ENCODE measurements at regions not wholly inside any gene's neighbourhood (a gene's known extent, or its start where the extent isn't known, plus 50 kb on each side); places are given as distances from the start of the nearest gene placed in this dataset.

DNA sequence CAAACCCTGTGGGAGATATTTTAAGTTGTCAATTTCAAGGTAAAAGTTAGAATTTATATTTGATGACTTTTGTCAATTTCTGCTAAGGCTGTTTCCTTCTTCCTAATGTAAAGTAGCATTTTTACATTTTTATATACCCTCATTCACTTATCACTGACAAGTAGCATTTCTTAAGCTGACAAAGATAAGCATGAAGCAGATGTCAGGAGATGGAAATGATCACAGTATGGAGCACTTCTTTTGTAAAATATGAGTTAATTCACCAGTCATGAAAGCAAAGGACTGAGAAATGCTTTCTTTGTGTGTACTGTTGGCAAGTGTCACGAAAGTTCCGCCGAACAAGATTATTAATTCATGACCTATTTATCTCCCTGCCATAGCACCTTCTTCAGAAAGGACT is 503.9 kb downstream of the DNAJB9 start:
- WGBS (ENCODE audit: insufficient coverage, insufficient replicate concordance, low lambda C conversion rate, missing lambda C conversion rate) = 61% methylated on average over 3 of the region's 3 CpGs
- Histone ChIP-seq H3K79me2 (ENCODE audit: control insufficient read depth, insufficient read depth, low read length) (no peaks in the 10 kb centered on the region), H4K20me1 (ENCODE audit: control insufficient read depth, insufficient read depth) (no peaks in the 10 kb centered on the region), H2AFZ (ENCODE audit: control insufficient read depth, low read depth, low read length) (no peak overlapping the region), H3K4me2 (ENCODE audit: control insufficient read depth, insufficient read depth) (no peak overlapping the region), H3K4me3 (no peak overlapping the region), H3K27ac (ENCODE audit: control insufficient read depth, insufficient read depth) (no peak overlapping the region), H3K9me3 (replicated peaks; ENCODE audit: control insufficient read depth, insufficient read depth, low read length) (no peaks in the 10 kb centered on the region), H3K4me1 (ENCODE audit: control insufficient read depth, insufficient read depth, low read length) (no peaks in the 10 kb centered on the region), H3K36me3 (ENCODE audit: control insufficient read depth in 2 of 2, insufficient read depth in 2 of 2, low read length in 1 of 2) (no peaks in the 10 kb centered on the region), H3K27me3 (replicated peaks in 1 of 2; ENCODE audit: control insufficient read depth in 2 of 2, insufficient read depth in 2 of 2, low read length in 1 of 2) (no peaks in the 10 kb centered on the region), H3K9ac (ENCODE audit: control insufficient read depth, insufficient read depth, low read length) (no peak overlapping the region)
- in situ Hi-C loops (cut with MboI) = no loop called here
- ATAC-seq (no peak), FAIRE-seq (no peak), DNase-seq (ENCODE audit: low read depth, low spot score) (no peak)
- RAD21 ChIA-PET (ENCODE audit: unreplicated experiment) = no interaction called here
- POLR2A ChIA-PET = no interaction called here
- CTCF ChIA-PET = interaction anchor here (1.0 kb wide), 1 partner anchor 68 kb away, joined by 3 read pairs; no protein-coding TSS in a partner anchor
- intact Hi-C loops (cut with micrococcal nuclease; ENCODE audit: unreplicated experiment) = no loop called here
- SMC1A ChIA-PET (ENCODE audit: uncharacterized antibody, unreplicated experiment) = interaction anchor here (0.9 kb wide), 1 partner anchor 17 kb away, joined by 3 read pairs; no protein-coding TSS in a partner anchor
- no TSS peak for BruUV-seq (replicated peaks)
- TF ChIP-seq NR2C1 (IDR thresholded peaks at IDR 0.05) (no peak), BRCA1 (IDR thresholded peaks at IDR 0.05; ENCODE audit: low read depth, low read length) (no peak), IKZF2 (IDR thresholded peaks at IDR 0.05) (no peak), KDM1A (IDR thresholded peaks at IDR 0.05; ENCODE audit: borderline replicate concordance) (no peak), PAX8 (IDR thresholded peaks at IDR 0.05) (no peak), NR2C2 (IDR thresholded peaks at IDR 0.05; ENCODE audit: borderline replicate concordance, control insufficient read depth, insufficient read length, low read depth) (no peak), SUZ12 (IDR thresholded peaks at IDR 0.05; ENCODE audit: unreplicated experiment) (no peak), TCF7 (IDR thresholded peaks at IDR 0.05; ENCODE audit: borderline replicate concordance) (no peak), ZNF217 (IDR thresholded peaks at IDR 0.05) (no peak), ZNF207 (IDR thresholded peaks at IDR 0.05; ENCODE audit: borderline replicate concordance) (no peak), BCL11A (IDR thresholded peaks at IDR 0.05; ENCODE audit: low read depth, low read length) (no peak), MYC (IDR thresholded peaks at IDR 0.05; ENCODE audit: insufficient read depth, insufficient read length, insufficient replicate concordance, low read length, severe bottlenecking) (no peak), RELA (IDR thresholded peaks at IDR 0.05; ENCODE audit: borderline replicate concordance, partially characterized antibody) (no peak), CHD2 (IDR thresholded peaks at IDR 0.05; ENCODE audit: borderline replicate concordance, low read depth, low read length) (no peak), SP1 (IDR thresholded peaks at IDR 0.05; ENCODE audit: low read depth, low read length) (no peak)
- TF ChIP-seq, protein P1, sequence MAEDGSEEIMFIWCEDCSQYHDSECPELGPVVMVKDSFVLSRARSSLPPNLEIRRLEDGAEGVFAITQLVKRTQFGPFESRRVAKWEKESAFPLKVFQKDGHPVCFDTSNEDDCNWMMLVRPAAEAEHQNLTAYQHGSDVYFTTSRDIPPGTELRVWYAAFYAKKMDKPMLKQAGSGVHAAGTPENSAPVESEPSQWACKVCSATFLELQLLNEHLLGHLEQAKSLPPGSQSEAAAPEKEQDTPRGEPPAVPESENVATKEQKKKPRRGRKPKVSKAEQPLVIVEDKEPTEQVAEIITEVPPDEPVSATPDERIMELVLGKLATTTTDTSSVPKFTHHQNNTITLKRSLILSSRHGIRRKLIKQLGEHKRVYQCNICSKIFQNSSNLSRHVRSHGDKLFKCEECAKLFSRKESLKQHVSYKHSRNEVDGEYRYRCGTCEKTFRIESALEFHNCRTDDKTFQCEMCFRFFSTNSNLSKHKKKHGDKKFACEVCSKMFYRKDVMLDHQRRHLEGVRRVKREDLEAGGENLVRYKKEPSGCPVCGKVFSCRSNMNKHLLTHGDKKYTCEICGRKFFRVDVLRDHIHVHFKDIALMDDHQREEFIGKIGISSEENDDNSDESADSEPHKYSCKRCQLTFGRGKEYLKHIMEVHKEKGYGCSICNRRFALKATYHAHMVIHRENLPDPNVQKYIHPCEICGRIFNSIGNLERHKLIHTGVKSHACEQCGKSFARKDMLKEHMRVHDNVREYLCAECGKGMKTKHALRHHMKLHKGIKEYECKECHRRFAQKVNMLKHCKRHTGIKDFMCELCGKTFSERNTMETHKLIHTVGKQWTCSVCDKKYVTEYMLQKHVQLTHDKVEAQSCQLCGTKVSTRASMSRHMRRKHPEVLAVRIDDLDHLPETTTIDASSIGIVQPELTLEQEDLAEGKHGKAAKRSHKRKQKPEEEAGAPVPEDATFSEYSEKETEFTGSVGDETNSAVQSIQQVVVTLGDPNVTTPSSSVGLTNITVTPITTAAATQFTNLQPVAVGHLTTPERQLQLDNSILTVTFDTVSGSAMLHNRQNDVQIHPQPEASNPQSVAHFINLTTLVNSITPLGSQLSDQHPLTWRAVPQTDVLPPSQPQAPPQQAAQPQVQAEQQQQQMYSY (CRISPR knock-in tag; IDR thresholded peaks at IDR 0.05) = no peak
- TF ChIP-seq, protein P2, sequence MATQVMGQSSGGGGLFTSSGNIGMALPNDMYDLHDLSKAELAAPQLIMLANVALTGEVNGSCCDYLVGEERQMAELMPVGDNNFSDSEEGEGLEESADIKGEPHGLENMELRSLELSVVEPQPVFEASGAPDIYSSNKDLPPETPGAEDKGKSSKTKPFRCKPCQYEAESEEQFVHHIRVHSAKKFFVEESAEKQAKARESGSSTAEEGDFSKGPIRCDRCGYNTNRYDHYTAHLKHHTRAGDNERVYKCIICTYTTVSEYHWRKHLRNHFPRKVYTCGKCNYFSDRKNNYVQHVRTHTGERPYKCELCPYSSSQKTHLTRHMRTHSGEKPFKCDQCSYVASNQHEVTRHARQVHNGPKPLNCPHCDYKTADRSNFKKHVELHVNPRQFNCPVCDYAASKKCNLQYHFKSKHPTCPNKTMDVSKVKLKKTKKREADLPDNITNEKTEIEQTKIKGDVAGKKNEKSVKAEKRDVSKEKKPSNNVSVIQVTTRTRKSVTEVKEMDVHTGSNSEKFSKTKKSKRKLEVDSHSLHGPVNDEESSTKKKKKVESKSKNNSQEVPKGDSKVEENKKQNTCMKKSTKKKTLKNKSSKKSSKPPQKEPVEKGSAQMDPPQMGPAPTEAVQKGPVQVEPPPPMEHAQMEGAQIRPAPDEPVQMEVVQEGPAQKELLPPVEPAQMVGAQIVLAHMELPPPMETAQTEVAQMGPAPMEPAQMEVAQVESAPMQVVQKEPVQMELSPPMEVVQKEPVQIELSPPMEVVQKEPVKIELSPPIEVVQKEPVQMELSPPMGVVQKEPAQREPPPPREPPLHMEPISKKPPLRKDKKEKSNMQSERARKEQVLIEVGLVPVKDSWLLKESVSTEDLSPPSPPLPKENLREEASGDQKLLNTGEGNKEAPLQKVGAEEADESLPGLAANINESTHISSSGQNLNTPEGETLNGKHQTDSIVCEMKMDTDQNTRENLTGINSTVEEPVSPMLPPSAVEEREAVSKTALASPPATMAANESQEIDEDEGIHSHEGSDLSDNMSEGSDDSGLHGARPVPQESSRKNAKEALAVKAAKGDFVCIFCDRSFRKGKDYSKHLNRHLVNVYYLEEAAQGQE (IDR thresholded peaks at IDR 0.05; ENCODE audit: low read depth, low read length) = no peak
